ENCODE measurements at regions not wholly inside any gene's neighbourhood (a gene's known extent, or its start where the extent isn't known, plus 50 kb on each side); places are given as distances from the start of the nearest gene placed in this dataset.
A peak's percentile ranks its signal among the peaks of the same experiment; 100 is the strongest.
"Not testable (repeated sequence)": the region's sequence is repeated elsewhere in the genome, so short reads cannot be mapped to it uniquely, and the experiment has no call there.

DNA sequence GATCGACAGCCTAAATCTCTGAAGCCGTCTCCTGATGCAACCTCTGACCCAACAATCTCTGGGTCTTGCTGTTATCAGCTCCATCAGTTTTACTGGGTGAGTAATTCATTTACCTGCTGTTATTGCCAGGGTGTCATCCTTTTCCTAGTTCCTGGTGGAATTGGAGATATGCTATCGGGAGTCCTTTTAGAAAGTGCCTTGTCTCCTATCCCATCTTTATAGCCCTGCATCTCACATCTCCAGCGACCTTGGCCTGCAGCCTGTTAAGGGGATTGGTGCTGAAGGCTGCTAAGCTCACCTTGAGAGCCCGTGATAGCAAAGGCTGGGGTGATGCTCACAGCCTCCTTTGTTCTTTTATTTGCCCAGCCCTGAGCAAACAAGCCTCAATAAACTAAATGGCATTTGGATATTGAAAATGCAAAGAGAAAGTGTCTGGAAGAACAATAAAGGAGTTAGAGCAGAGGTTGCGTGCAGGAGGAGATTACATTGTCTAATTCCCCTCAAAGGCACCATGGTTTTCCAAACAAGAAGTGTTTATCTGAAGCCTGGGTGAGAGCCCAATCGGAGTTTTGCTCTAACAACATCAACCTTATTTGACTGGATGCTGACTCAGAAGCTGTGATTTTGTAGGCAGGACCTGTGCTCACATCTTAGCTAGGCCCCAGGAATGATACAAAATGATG is 101.8 kb downstream of the RPLP1 start:
- no peak for DNase-seq (ENCODE audit: low read depth in 3 of 3)

- no peak for DNase-seq (ENCODE audit: low read depth in 3 of 3)
Observed at GRCh38 chr15:69555080-69555479, 102.5 kb downstream of the RPLP1 start.

GRCh38 chr15:69556344-69556743 is 103.7 kb downstream of the RPLP1 start:
- no peak for DNase-seq (ENCODE audit: low read depth in 3 of 3)

DNA sequence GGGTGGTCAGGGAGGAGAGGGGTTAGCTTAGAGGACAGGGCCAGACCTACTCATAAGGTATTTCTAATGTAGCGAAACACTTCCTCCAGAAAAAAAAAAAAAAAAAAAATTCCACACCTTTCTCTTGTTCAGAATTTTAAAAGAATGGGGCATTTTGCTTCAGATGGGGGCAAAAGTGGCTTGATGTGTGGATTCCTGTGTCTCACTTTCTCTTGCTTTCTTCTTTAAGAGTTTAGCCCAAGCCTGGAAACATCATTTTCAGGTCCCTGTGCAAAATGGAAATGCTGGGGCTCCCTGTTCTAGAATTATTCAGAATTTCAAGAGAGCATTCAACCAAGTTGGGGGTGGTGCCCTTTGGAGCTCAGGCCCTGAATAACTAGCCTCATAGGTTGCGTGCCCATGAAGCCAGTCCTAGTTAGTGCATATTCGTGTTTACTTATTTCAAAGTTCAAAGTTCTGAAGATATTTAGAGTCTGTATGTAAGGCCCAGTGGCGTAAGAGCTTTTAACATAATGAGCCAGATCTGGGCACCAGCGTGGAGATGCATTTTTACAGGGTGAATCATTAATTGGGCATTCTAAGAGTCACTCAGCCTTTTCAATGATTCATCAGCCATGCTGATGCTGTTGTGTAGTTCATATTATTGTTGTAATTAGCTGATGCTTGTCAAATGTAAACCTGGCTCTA is 104.5 kb downstream of the RPLP1 start:
- no peak for DNase-seq (ENCODE audit: low read depth in 3 of 3)

DNA sequence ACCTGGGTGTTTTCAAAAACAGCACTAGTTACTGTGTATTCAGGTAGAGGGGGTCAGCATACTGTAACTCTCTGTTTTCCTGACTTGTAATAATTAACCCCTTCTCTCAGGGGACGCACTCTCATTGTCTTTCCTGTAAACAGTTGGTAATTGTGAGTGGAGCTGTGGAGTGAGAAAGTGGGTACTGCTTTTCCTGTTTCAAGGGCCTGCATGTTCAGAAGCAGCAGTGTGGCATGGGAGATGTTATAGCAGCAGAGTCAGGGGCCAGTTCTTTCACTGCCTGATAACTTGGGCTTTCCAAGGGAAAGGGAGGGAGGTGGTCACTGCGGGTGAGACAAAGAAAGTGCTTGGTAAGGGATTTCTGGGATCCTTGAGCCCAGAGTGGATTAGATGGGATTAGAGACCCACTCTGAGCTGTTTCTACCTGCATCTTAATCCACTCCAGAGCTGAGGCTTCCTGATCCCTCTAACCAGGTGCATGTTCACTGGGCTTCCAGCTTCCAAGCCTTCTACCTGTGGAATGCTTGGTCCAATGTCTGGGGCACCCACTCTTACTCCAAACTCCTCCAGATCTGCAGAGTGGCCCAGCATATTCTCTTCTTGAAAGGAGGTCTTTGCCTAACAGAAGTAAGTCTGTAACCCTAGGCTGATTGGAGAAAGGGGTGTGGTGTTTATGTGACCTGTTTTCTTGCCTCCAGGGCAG is 105.2 kb downstream of the RPLP1 start:
- no peak for DNase-seq (ENCODE audit: low read depth in 3 of 3)

GRCh38 chr15:69559440-69560190 is 107.0 kb downstream of the RPLP1 start:
- DNase-seq (ENCODE audit: low read depth in 3 of 3) = no peak

GRCh38 chr15:69561071-69561784 is 108.6 kb downstream of the RPLP1 start:
- DNase-seq (ENCODE audit: low read depth in 3 of 3) = no peak

DNA sequence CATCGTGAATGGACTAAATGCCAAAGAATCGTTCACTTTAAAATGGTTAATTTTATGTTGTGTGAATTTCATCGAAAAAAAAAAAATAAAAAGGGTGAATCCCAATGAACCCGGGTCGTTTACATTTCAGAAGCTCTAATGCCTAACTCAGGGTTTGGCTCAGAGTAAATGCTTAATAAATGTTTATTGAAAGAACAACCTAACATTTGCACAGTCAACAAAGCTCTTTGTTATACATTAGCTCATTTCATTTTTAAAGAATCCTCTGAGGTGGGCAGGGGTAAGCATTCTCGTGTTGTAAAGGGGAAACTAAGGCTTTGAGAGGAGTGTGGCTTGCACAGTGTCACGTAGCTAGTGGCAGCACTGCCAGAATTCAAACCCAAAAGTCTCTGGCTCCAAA is 109.5 kb downstream of the RPLP1 start:
- DNase-seq (ENCODE audit: low read depth in 3 of 3) = no peak

DNA sequence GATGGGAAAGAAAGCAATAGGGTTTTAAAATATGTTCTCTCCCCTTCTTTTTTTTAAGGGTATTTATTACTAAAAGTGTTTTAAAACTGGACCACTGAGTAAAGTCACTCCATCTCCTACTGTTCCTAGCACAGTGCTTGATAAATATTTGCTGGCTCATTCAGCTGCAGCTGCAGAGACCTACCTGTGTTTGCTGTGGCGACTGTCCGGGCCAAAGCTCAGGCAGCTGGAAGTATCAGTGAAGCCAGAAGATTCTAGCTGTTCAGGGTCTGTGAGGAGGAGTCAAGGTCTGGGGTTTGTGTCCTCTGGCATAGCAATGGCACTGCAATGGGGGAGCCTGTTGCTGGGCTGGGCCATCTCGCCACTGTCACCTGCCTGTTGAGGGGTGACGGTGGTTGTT is 109.9 kb downstream of the RPLP1 start:
- no peak for DNase-seq (ENCODE audit: low read depth in 3 of 3)

DNA sequence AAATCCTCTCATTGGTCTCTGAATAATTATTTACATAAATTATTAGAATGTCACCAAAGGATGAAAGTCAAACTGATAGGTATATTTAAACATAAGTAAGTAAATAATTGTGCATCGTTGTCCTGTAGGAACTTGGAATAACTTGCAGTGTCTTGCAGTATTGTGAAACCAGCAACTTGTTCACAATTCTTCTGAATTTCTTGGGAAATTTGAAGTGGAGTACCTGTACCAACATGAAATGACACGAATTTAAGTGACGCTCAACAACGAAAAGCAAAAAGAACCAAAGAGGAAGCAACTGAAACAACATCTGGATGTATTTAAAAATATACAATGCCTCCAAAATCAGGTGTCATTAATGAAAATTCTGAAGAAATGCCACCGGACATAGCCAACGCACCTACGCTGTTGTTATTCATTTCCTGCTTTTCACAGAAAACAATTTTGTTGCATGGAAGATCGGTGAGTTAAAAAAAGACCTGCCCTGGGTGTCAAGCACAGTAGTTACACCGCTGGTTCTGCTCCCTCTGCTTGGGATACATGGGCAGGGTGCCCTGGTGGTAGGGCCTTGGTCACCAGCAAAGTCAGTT is 112.5 kb downstream of the RPLP1 start:
- no peak for DNase-seq (ENCODE audit: low read depth in 3 of 3)

- DNase-seq (ENCODE audit: low read depth in 3 of 3) = not testable (repeated sequence)
Observed at GRCh38 chr15:69567238-69567760, 114.7 kb downstream of the RPLP1 start.

DNA sequence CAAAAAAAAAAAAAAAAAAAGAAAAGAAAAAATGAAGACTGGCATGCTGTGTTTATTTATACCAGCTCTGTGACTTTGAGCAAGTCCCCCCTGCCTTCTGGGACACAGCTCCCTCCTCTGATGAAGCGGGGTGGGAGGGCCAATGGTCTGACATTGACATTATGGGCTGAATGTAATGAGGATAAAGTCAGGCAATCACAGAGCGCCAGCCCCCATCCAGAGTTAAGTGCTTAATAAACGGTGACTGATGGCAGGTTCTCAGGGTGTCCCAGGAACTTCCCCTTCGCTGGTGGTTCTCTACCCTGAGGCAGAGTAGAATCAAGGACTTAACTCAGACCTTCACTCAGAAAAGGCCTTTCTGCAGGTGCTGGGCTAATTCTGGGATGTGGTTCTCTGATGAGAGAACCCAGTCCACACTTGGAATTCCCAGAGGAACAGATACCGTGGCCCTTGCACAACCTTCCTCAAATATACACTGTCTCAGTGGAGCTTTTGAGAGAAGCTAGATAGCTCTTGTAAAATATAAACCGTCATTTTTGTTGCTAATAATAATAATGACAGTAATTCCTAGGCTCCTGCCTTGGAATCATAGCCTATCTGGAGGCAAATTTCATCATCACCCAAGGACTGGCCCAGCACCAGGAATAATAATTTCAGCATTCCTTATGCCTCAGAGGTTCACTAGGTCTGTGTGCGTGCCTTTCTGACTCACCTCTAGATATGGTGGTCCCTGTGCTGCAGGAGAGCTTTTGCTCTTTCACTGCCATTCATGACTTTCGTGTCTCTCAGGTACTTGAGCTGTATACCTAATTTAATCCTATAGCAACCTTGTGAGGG is 115.8 kb downstream of the RPLP1 start:
- no peak for DNase-seq (ENCODE audit: low read depth in 3 of 3)

DNA sequence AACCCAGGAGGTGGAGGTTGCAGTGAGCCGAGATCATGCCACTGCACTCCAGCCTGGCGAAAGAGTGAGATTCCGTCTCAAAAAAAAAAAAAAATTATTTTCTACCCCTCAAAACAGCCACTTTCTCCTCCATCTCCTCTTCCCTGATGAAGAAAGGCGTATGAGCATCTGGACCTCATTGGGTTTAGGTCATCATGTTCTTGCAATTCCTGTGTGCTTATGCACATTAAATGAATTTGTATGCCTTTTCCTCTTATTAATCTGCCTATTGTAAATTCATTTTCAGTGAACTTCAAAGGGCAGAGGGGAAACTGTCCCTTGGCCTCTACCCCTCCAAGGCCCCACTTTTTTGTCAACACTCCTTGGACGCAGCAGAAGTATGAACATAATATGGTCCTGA is 117.8 kb downstream of the RPLP1 start:
- DNase-seq (ENCODE audit: low read depth in 3 of 3) = no peak

DNA sequence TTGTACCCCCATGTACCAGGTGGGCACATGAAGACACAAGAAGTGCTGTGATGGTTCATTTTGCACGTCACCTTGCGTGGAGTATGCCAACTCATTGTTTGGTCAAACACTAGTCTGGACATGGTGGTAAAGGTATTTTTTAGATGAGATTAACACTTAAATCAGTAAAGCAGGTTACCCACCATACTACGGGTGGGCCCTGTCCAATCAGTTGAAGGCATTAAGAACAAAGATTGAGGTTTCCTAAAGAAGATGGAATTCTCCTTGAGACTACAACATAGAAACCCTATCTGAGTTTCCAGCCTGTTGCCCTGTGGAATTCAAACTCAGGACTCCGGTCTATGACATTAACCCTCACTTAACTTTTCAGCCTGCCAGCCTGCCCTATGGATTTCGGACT is 118.4 kb downstream of the RPLP1 start:
- no peak for DNase-seq (ENCODE audit: low read depth in 3 of 3)

GRCh38 chr15:69573278-69573677 is 120.7 kb downstream of the RPLP1 start:
- not testable (repeated sequence) for DNase-seq (ENCODE audit: low read depth in 3 of 3)

DNA sequence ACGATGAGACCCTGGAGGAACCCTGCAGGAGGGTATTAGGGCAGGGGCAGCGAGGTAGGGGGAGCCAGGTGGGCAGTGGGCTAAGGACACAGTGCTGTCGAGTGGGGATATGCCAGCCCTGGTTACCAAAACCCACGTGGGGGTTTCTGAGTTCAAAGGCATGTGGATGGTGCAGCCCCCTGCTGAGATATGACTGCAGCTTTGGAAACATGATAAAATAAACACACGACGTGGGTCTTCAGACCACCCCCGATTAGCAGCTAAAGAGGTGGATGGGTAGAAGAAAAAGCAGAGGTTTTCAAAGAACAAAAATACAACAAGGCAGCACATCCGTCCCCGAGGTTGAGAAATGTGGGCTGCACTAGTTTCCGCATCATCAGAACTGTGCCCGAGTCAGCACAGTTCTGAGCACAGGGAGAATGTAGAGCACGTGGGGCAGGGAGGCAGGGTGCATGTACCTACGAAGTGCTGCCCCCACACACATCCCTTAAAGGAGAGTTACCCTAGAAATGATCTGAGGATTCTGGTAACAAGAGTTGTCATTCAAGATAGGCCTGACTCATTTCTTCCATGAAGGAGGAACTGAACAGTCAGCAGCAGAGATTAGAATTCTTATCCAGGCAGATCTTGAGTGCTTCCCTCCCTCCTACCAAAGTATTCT is 121.3 kb downstream of the RPLP1 start:
- peak; percentile 23 to 69 (median 51) for DNase-seq (ENCODE audit: low read depth in 3 of 3)

- no peak for DNase-seq (ENCODE audit: low read depth in 3 of 3)
Observed at GRCh38 chr15:69574506-69574905, 121.9 kb downstream of the RPLP1 start.

- DNase-seq (ENCODE audit: low read depth in 3 of 3) = no peak
Observed at GRCh38 chr15:69575387-69575786, 122.8 kb downstream of the RPLP1 start.

GRCh38 chr15:69576035-69576526 is 123.5 kb downstream of the RPLP1 start:
- peak; percentile 50 to 62 (median 59) for DNase-seq (ENCODE audit: low read depth in 3 of 3)
